Breast epithelium (tissue), 4 donors: ENCODE measurements at regions not wholly inside any gene's neighbourhood (a gene's known extent, or its start where the extent isn't known, plus 50 kb on each side); places are given as distances from the start of the nearest gene placed in this dataset.
"Not testable (repeated sequence)": the region's sequence is repeated elsewhere in the genome, so short reads cannot be mapped to it uniquely, and the experiment has no call there.

Source experiments
- DNase-seq, 2 donors: peaks; one replicate each; pipeline ENCODE4 v3.0.0-alpha.2; 2019; ENCODE audit warnings: low spot score in 2 of 2
- H3K27ac ChIP-seq, 2 donors: fragments of 200-600 bp; sonication (generic) in 1 of 2; one replicate each; pipeline ENCODE4 v1.5.1; 2016 to 2019; ENCODE audit warnings: mild to moderate bottlenecking in 1 of 2
- H3K27me3 ChIP-seq, 2 donors: fragments of 200-600 bp; sonication (generic) in 1 of 2; one replicate each; pipeline versions ENCODE4 v1.5.1 to v1.6.0; 2017 to 2019; ENCODE audit warnings: control low read depth in 1 of 2, mild to moderate bottlenecking in 1 of 2
- H3K36me3 ChIP-seq: fragments of 200-600 bp; one replicate; pipeline ENCODE4 v1.5.1; 2019
- H3K4me1 ChIP-seq, 2 donors: fragments of 200-600 bp; sonication (generic); one replicate each; pipeline ENCODE4 v1.5.1; 2016 to 2019; ENCODE audit warnings: control low read depth in 1 of 2
- H3K4me3 ChIP-seq, 3 donors: fragments of 200-600 bp; sonication (generic); 1 replicate in 2 of 3; 2 replicates in 1 of 3; pipeline ENCODE4 v1.5.1; 2016 to 2019; ENCODE audit warnings: mild to moderate bottlenecking in 3 of 3, moderate library complexity in 2 of 3
- H3K9me3 ChIP-seq, 2 donors: fragments of 200-600 bp; sonication (generic) in 1 of 2; one replicate each; pipeline ENCODE4 v1.5.1; 2016 to 2019; ENCODE audit warnings: control low read depth in 1 of 2
- CTCF ChIP-seq, 3 donors: fragments of 450-650 bp; IDR thresholded peaks; one replicate each; pipeline ENCODE4 v1.5.1; 2016 to 2017; ENCODE audit warnings: antibody characterized with exemption in 3 of 3, mild to moderate bottlenecking in 3 of 3, moderate library complexity in 3 of 3
- POLR2A ChIP-seq: fragments of 450-650 bp; IDR thresholded peaks from one replicate; pipeline ENCODE4 v1.6.1; 2016; ENCODE audit warnings: antibody characterized with exemption, mild to moderate bottlenecking, moderate library complexity
- POLR2AphosphoS5 ChIP-seq, 3 donors: sonication (generic); formaldehyde crosslinking; IDR thresholded peaks; one replicate each; pipeline ENCODE4 v1.6.1; 2017; ENCODE audit warnings: antibody characterized with exemption in 3 of 3
- intact Hi-C: fragments of 100-400 bp; cut with DNase I; formaldehyde crosslinking; loops from one replicate; pipeline ENCODE4 v1.15.1; 2023; ENCODE audit warnings: low total_unique reads

- H3K36me3 ChIP-seq, result no peaks in the 10 kb centered on the region
- H3K4me1 ChIP-seq, result no peaks in the 10 kb centered on the region
- H3K27ac ChIP-seq, result no peak overlapping the region
- TF ChIP-seq POLR2AphosphoS5 (IDR thresholded peaks at IDR 0.05) (no peak), POLR2A (no peak), CTCF (IDR thresholded peaks at IDR 0.05) (no peak)
- no peak for DNase-seq
- H3K27me3 ChIP-seq, result no peaks in the 10 kb centered on the region
- intact Hi-C loops, result no loop called here
- H3K9me3 ChIP-seq, result no peaks in the 10 kb centered on the region
- H3K4me3 ChIP-seq, result no peak overlapping the region
Observed at GRCh38 chr6:145562771-145563615, 172.3 kb downstream of the EPM2A start.

DNA sequence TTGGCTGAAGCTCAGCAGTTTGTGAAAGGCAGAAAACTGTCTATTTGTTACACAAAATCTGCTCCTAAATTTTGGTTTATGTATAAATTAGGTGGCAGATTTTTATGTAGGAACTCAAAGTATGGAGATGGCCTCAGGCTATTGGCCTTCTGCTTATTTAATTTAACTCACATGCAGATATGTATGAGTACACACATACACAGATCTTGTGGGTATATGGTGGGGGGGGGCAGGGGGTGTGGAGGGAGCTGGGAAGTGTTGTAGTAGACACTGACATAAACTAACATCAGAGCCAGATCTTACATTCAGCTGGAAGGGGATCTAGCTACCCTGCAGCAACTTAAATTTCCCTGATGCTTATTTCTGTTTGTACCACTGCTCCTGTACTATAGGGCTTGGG lies 170.8 kb downstream of the EPM2A start:
- H3K4me3 ChIP-seq, result no peak overlapping the region
- intact Hi-C loops, result no loop called here
- H3K9me3 ChIP-seq, result no peaks in the 10 kb centered on the region
- H3K27me3 ChIP-seq, result no peaks in the 10 kb centered on the region
- DNase-seq, result no peak
- H3K36me3 ChIP-seq, result no peaks in the 10 kb centered on the region
- H3K4me1 ChIP-seq, result no peaks in the 10 kb centered on the region
- H3K27ac ChIP-seq, result no peak overlapping the region
- TF ChIP-seq CTCF (IDR thresholded peaks at IDR 0.05), result no peak

DNA sequence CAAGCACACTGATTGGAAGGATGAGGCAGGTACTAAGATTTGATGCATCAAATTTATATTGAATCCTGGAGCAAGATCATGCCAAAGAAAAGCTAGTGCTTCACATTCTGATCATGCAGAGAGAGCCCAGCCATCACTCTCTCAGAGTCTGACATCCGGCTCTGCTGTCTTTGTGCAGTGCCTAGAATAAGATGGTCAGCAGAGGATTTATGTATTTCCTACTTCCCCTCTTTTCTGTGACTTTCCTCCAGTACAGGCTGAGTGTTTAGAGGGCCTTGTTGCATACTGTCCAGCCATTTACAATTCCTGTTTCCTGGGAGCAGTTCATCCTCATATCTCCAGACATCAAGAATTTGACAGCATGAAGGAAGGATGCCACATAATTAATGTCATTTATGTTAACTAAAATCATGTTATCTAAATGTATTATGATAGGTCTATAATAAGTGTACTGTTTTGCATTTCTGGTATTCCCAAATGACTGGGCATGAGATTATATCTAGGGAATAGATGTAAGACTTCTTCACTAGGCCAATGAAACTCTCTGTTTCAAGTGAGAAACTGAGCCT lies 167.6 kb downstream of the EPM2A start:
- Histone ChIP-seq H3K36me3 (no peaks in the 10 kb centered on the region), H3K27me3 (no peaks in the 10 kb centered on the region), H3K9me3 (no peaks in the 10 kb centered on the region), H3K4me3 (no peak overlapping the region), H3K27ac (no peak overlapping the region), H3K4me1 (no peaks in the 10 kb centered on the region)
- intact Hi-C loops, result no loop called here
- DNase-seq, result no peak
- TF ChIP-seq POLR2AphosphoS5 (IDR thresholded peaks at IDR 0.05) (no peak), POLR2A (no peak), CTCF (IDR thresholded peaks at IDR 0.05) (no peak)

- Histone ChIP-seq H3K4me1 (no peaks in the 10 kb centered on the region), H3K36me3 (no peaks in the 10 kb centered on the region), H3K9me3 (peaks cover 10 to 12% of the 10 kb centered on the region in 2 donors), H3K4me3 (no peak overlapping the region), H3K27me3 (no peaks in the 10 kb centered on the region), H3K27ac (no peak overlapping the region)
- no peak for DNase-seq
- no peak for TF ChIP-seq POLR2A
- no peak for TF ChIP-seq CTCF (IDR thresholded peaks at IDR 0.05)
- TF ChIP-seq POLR2AphosphoS5 (IDR thresholded peaks at IDR 0.05), result no peak
- intact Hi-C loops, result no loop called here
Observed at GRCh38 chr6:145569140-145569539, 166.2 kb downstream of the EPM2A start.

GRCh38 chr6:145570336-145570735 lies 165.0 kb downstream of the EPM2A start:
- H3K27me3 ChIP-seq, H3K4me1 ChIP-seq, H3K36me3 ChIP-seq, H3K4me3 ChIP-seq, H3K27ac ChIP-seq, intact Hi-C loops, DNase-seq: not testable (repeated sequence)
- peaks cover 17 to 24% of the 10 kb centered on the region in 2 donors for H3K9me3 ChIP-seq

DNA sequence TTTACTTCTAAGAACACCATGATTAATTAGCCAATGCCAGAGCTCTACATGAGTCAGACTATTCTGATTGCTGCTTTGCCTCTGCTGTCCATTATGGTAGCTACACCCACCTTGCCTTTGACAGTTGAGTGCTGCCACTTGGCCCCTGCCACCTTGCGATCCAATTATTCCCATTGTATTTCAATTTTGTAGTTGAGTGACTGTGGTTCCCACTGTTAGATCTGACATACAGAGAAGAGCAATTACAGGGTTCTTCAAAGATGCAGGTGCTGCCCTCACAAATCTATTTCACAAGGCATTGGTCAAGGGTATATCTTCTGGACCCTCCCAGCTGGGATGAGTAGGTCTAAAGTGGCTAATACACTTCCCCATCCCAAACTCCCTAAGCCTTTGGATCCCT lies 161.1 kb downstream of the EPM2A start:
- H3K4me1 ChIP-seq, DNase-seq, intact Hi-C loops, H3K27ac ChIP-seq, H3K4me3 ChIP-seq, H3K27me3 ChIP-seq, H3K36me3 ChIP-seq: not testable (repeated sequence)
- peaks cover 24 to 52% of the 10 kb centered on the region in 2 donors for H3K9me3 ChIP-seq
